Stimulated activated CD4-positive, alpha-beta T cell treated with anti-CD3 and anti-CD28 coated beads, Interleukin-1b, Interleukin-23, amount 100 ng/mL, for 48 hours (primary cell): ENCODE measurements at regions not wholly inside any gene's neighbourhood (a gene's known extent, or its start where the extent isn't known, plus 50 kb on each side); places are given as distances from the start of the nearest gene placed in this dataset.
"Not testable (repeated sequence)": the region's sequence is repeated elsewhere in the genome, so short reads cannot be mapped to it uniquely, and the experiment has no call there.

Experiments used
- DNase-seq: peaks from one replicate; pipeline ENCODE4 v3.0.0-alpha.2; 2020

DNA sequence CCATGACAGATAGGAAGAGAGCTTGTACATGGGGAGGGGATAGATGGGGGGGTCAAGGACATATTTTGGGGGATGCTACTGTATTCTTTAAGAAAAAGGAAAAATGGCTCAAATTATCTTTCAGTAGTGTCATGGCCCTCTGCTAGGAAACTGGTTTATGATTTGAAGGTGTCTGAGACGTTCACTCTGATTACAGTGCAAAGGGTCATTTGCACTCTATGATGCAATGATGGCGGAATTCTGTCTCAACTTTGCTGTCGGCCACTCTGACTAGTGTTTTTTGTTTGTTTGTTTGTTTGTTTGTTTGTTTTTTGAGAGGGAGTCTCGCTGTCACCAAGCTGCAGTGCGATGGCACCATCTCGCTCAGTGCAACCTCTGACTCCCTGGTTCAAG is 180.0 kb downstream of the SOX4 start:
- DNase-seq: no peak

DNA sequence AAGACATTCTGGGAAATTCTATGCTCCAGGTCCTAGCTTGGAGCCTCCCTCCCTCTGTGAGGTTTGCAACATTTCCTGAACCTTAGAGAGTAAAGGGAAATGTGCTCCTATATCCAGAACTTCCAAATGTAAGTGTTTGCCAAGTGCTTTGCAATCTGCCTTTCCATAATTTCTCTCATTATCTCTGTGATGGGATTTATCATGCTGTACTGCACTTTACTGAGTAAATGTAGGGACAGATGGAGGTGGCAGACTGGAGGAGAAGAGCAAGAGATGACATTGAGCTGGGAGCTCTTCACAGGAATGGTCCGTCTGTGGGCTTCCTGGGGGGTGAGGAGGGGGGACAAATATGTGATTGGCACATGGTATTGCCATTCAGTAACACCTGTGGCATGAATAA is 184.3 kb downstream of the SOX4 start:
- DNase-seq: no peak

DNA sequence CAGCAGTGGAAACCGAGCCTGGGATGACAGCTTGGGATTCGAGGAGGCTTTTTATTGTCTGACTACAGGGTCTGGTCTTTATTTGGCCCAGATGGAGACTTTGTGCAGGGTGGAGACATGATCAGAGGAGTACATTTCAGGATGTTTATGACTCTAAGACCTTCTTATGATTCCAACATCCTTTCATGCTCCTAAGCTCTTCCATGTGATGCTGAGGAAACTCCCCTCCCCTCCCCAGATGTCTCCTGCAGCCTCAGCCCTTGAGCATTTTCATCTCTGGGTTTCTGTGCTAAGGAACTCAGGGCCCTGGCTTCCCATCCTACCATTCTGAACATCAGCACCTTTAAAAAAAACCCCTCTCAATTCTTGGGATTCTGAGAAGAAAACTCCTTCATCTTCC is 186.6 kb downstream of the SOX4 start:
- DNase-seq: no peak

DNA sequence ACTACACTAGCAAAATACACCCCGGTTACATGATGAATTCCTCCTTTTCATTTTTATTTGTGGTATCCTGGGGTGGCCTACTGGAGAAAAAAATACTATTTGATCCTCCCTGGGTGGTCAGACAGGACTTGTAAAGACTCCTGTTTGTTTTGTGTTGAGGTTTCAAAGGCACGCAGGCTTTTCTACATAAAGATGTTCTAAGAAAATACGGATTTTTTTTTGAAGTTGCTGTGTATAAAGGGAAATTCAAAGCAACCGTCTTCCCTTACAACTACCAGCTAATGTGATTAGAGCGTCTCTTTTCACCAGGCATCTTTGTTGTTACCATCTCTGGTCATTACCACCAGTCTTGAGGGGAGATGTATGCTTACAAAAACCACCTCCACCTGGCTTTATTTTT is 187.1 kb downstream of the SOX4 start:
- DNase-seq: no peak

DNA sequence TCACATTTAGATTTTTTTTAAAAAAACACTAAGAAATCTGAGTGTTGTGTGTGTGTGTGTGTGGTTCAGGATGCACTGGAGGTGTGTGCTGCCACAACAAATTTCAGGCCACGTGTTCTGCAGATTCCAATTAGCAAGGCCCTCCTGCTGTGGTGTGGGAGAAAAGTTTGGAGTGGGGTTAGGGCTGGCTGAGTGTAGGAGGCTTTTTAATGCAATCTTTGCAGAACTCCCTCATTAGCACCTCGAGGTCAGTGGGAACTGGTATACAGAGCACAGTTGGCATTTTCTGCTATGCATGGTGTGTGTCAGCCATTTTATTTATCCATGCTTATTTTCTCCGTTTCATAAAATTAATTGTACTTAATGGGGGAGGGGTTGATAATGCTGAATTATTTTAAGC is 187.6 kb downstream of the SOX4 start:
- no peak for DNase-seq

DNA sequence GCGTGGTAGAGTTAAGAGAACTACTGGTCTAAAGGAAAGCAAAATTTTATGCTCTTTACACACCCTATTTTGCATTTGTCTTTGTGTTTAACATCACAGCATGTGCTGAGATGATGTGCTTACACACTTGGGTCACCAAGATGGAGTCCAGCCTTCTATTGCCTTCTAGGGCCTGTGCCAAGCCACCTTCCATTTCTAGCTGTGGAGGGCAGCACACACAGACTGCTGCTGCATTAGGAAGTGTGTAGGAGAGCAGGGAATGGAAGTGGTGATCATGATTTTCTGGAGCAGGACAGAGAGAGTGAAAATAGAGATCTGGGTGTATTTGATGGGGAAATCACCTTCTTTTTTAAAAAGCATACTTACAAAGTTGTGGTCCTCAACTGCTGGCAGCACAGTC is 191.6 kb downstream of the SOX4 start:
- no peak for DNase-seq

DNA sequence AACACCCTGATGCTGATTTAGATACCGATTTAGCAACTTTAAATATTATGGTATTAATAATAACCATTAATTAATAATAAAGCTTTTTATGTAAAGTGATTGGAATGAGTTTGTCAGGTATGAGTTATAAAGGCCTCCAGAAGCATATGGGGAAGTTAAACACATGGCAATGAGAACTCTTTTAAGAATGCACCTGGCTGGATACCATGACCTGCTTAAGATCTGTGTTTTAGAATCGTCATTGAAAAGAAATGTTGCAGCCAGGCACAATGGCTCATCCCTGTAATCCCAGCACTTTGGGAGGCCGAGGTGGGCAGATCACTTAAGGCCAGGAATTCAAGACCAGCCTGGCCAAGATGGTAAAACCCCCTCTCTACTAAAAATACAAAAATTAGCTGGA is 197.5 kb downstream of the SOX4 start:
- no peak for DNase-seq

DNA sequence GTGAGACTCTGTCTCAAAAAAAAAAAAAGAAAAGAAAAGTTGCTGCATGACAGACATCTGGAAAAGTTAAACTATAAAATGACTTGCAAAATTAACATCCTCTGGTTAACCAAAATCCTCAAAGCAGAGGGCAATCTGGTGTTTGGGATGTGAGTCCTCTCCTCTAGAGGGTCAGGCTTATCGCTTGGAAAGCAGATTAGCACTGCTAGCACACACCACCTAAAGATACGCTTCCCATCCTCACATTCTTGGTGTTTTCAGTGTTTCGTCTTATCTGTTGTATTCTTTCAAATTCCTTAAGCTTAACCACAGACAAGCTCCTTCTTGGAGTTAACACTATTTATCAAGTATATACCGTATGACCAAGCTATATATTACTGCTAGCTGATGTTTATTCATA is 198.0 kb downstream of the SOX4 start:
- no peak for DNase-seq

DNA sequence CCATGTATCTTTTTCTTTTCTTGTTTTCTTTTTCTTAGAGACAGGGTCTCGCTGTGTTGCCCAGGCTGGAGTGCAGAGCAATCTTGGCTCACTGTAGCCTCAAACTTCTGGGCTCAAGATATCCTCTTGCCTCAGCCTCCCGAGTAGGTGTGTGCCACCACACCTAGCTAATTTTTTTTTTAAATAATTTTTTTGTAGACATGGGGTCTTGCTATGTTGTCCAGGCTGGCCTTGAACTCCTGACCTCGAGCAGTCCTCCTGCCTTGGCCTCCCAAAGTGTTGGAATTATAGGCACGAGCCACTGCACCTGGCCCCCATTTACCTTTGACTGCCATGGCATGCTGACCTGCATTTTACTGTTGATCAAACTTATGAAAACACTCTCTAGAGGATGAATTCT is 198.6 kb downstream of the SOX4 start:
- DNase-seq: no peak

DNA sequence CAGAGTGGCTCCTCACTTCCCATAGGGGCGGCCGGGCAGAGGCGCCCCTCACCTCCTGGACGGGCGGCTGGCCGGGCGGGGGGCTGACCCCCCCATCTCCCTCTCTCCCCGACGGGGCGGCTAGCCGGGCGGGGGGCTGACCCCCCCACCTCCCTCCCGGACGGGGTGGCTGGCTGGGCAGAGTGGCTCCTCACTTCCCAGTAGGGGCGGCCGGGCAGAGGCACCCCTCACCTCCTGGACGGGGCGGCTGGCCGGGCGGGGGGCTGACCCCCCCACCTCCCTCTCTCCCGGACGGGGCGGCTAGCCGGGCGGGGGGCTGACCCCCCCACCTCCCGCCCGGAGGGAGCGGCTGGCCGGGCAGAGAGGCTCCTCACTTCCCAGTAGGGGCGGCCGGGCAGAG is 203.4 kb downstream of the SOX4 start:
- DNase-seq: not testable (repeated sequence)

DNA sequence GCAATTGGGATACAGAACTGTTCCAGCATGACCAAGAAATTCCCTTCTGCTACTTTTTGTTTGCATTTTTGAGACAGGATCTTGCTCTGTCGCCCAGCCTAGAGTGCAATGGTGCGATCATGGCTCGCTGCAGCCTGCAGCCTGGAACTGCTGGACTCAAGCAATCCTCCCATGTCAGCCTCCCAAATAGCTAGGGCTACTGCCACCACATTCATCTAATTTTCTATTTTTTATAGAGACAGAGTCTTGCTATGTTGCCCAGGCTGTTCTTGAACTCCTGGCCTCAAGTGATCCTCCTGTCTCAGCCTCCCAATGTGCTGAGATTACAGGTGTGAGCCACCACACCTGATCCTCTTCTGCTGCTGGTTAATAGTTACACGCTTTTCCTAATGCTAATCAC is 204.9 kb downstream of the SOX4 start:
- no peak for DNase-seq

DNA sequence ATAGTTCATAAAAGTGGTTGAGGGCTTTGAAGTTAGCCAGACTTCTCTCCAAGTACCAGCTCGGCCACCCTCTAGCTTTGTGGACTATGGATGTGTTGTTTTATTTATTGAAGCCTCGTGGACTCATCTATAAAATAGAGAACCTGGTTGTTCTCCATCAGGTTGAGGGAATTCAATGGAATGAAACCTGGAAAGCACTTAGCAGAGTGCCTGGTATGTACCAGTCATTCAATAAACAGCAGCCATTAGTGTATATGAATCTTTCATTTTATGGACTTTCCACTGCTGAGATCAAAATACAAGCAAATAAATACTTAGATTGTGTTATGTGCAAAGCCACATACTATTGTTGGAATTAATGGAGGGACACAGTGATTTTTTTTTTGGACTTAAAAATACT is 206.8 kb downstream of the SOX4 start:
- no peak for DNase-seq

DNA sequence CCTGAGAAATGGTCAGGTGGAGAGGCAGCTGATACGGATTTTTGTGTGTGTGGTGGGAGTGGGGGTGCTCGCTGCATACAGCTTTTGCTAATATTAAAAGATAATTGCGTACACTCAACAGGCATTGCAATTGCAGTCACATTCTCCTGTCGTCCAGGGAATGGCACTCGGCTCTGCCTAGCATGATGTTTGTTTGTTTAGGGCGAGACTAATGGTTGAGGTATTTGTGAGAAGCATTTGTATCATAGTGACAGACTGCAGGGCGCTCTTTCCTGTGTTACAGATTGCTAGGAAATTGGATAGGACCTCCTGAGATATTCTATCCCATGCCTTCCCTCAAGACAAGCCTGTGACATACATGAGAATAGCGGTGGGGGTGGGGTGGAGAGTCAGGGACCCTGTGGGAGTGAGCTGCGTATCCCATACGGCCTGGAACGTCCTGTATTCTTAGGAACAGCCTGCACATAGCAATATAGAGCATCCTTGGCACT is 207.4 kb downstream of the SOX4 start:
- no peak for DNase-seq

DNA sequence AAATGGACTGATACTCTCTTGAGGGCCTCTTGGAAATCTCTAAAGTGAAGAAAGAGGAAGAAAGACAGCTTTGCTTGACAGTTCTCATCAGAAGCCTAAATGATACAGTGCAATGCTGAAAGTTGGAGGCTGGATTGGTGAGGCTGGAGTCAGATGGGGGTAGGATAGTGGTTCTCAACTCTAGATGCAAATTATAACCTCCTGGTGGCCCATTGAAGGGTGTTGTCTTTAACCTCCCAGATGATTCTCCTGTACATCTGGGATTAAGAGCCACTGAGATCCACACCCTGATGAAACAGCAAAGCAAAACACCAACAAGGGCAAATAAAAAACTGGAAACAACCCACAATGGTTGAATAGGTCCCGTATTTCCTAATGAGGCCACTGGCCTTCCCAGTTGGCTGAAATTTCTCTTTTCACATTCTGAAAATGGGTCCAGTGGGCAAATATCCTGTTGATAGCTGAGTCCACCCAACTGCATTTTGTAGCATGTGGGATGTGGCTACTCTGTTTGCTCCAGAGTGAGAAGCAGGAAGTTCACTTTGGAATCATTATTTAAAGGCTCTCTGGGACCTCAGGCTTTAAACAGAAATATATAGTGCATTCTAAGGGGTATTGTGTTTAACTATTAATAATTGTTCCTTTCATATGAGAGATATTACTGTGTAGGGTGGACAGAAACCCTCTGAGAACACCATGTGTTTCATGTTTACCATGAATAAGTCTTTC is 208.1 kb downstream of the SOX4 start:
- DNase-seq: no peak

DNA sequence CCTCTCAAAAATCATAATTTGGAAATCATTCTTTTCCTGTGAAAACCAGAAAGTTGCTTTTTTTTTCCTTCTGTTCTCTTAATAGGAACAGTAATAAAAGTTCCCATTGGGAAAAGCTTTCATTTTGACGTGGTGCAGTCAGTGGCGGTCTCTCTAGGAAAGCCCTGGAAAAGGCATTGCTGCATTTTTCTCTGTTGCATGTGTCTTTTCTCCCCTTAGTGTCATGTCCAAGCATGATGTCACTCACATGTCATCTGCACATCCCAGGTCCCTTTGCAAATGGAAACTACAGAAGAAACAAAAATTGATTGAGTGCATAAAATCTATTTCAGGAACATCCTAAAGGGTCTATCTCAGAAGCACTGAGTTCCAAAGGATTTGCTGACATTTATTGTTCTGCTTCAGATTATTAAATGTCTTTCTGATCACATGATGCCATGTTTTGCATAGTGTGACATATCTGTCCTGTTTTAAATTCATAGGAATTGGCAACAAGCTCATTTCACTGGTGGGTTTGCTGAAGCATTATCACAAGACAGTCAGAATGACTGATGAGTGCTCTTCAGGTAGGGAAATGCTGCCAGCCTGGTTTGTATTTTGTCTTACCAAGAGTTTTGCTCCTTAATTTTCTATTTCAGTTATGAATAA is 208.7 kb downstream of the SOX4 start:
- DNase-seq: no peak

DNA sequence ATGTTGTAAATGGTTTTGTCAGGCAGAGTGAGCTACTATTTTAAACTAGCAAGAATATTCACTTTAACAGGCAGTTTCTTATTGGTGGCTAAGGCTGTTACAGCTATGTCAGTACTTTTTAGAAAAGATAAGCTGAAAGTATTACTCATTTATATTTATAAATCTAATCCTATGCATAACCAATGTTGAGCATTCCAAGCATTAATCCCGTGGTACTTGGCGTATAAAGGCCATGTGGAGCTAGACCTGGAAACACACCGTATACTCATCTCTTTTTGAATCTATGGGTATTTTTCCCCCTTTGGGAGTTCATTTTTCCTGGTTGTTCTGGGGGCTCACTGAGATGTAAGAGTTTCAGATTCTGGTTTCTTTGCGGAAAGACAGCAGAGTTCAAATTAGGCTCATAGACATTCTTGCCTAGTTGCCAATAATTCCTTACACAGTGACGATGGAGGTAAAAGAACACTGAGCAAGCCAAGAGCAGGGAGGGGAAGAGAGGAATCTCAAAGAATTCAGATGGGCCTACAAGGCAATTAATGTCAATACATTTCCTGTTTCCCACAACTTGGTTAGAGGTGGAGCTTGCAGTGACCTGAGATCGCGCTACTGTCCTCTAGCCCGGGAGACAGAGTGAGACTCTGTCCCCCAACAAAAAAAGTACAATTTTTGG is 211.5 kb downstream of the SOX4 start:
- DNase-seq: no peak

DNA sequence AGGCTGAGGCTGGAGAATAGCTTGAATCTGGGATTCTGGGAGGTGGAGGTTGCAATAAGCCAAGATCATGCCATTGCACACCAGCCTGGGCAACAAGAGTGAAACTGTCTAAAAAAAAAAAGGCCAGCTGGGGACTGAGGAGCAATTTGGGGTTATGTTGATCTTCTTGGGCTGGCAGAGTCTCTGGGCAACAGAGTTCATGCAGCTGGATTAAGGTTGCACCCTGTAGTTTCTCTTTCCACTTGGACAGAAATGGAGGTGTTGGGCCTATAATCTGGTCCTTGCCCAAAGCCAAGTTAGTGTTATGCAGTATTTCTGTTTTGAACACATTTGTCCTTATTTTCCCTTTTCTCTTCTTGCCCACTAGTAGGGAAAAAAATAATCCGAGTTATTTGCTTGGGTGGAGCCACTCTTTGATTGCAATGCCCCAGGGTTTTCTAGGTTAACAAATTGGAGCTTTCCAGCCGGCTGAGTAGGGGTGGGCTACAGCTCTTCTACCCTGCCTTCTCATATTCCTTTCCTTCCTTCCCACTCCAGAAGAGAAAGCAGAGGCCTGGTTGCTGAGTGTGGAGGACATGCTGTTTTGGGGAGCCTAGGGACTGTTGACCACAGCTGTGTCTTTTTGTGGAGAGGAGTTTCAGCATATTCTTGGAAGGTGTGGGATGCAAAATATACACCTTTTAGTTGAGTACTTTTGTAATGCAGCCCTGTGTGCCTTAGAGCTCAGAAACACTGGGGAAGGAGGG is 213.9 kb downstream of the SOX4 start:
- no peak for DNase-seq

DNA sequence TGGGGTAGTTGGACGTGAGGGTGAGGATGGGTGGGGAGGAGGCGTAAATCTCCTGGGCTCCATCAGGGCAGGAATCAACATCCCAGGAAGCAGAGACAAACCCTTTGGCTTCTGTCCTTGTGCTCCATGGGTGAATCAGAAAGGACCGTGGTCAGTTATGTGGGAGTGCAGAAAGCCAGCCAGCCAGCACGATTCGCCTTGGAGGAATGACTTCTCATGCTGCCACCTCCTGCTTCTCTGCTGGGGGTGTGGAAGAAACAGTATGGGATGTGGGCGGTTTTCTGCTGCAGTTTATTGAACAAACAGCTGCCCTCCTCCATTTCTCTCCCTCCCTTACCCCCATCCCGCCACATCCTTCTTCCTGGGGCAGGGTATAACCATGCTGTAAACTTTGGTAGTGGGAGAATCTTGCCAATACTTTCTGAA is 214.5 kb downstream of the SOX4 start:
- DNase-seq: no peak

DNA sequence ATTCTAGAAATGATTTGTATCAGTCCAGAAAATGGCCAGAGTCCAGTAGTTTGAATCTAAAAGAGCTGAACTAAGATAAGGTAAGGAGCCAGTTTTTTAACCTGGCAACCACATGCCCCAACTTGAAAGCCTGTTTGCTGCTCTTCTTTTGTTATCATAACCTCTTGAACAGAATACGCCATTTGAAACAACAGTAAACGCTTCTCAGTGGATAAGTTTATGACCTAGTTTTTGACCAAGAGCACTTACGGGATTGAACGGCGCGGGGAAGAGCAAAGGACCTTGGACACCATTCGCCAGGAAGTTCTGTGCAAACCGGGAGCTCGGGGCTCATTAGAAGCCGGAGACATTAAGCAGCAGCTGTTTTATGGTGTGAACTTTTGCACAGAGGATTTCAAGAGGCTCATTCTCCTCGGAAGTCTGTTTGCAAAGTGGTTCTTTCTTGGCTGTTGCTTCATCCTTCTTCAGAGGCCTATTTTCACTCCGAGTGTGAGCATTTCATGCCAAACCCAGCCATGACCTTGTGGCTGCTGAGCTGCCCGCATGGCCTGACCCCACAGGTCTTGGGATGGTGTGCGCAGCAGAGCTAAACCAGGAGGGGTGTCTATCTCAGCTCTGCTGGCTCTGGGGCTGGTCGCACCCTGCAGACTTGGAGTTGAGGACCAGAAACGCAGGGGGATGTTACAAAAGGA is 215.1 kb downstream of the SOX4 start:
- no peak for DNase-seq

DNA sequence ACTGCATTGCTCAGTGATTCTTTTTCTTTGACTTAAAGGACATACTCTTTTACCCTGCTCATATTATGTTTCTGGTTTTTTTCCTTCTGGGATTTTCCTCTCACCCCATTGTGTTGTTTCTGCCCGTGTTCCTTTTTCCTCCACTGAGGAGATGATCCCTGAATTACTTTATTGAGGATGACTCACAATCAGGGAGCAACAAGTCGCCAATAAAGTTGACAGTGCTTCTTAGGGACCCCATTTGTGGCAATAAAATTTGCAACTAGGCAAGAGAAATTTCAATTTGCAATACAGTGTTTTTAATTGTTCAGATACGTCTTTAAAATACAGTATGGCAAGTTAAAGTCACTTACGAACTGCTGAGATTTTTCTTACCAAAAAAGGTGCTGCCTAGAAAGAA is 217.9 kb downstream of the SOX4 start:
- no peak for DNase-seq

DNA sequence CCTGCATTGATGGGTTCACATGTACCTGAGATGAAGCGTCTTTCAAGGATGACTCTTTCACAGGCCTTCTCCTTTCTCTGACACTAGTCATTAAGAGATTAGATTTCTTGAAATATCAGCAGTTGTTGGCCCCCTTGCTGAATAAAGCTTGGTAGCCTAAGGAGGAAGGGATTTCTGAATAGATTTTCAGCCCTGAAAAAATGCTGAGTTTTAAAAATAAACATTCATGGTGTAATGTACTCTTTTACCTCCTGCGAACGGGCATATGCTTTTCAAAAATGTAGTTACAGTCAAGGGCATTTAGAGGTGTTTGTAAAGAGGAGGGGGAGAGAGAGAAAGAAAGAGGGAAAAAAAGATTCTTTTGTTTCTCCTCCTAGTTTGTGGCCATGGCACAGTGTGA is 222.7 kb downstream of the SOX4 start:
- no peak for DNase-seq

DNA sequence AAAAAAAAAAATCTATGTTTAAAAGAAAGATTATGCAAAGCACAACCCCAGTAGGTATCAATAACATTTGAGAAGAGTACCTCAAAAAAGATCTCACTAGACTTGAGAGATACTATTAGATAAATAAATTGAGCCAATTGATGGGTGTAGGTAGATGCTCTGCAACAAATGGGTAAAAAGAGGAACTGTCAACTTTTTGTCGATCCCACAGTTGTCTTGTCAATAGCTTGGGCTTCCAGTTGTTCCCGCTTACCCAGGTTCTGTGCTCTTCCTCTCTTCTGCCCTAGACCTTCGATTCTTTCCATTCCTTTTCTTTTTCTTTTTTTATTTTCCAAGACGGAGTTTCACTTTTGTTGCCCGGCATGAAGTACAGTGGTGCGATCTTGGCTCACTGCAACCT is 226.9 kb downstream of the SOX4 start:
- DNase-seq: no peak

DNA sequence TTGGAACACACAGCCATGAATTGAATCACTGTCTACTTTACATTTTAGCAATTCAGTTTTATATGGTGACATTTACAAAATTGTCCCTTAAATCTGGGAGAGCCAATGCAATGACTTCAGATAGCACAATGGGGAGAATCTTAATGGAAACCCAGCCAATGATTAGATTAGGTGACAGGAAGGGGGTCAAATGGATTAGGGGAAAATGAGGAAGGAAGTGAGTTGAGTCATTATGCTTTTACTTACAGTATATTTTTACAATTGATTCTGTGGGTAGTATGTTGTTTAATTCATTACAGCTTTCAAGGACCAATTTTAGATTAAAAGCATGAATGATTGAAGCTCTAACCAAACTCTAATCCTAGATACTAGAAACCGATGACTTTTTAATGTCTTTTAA is 229.8 kb downstream of the SOX4 start:
- DNase-seq: no peak
